Dedifferentiated amniotic fluid mesenchymal stem cell (primary cell): ENCODE measurements at regions not wholly inside any gene's neighbourhood (a gene's known extent, or its start where the extent isn't known, plus 50 kb on each side); places are given as distances from the start of the nearest gene placed in this dataset.

Experiments used
- DNase-seq: peaks from one replicate; pipeline ENCODE4 v3.0.0-alpha.2; 2016; ENCODE audit errors: extremely low spot score

- no peak for DNase-seq
Measured at GRCh38 chr3:74507691-74508090, 106.8 kb downstream of the CNTN3 start.

GRCh38 chr3:74506246-74506645 is 108.2 kb downstream of the CNTN3 start:
- no peak for DNase-seq

GRCh38 chr3:74501007-74501406 is 113.5 kb downstream of the CNTN3 start:
- no peak for DNase-seq

- DNase-seq: no peak
Measured at GRCh38 chr3:74500257-74500656, 114.2 kb downstream of the CNTN3 start.

GRCh38 chr3:74491874-74492273 is 122.6 kb downstream of the CNTN3 start:
- DNase-seq: no peak

- DNase-seq: no peak
Measured at GRCh38 chr3:74489050-74489792, 125.2 kb downstream of the CNTN3 start.

GRCh38 chr3:74479915-74480314 is 134.5 kb downstream of the CNTN3 start:
- no peak for DNase-seq

GRCh38 chr3:74470313-74470712 is 144.1 kb downstream of the CNTN3 start:
- no peak for DNase-seq

- no peak for DNase-seq
Measured at GRCh38 chr3:74469713-74470112, 144.7 kb downstream of the CNTN3 start.

- DNase-seq: no peak
Measured at GRCh38 chr3:74469151-74469550, 145.3 kb downstream of the CNTN3 start.

GRCh38 chr3:74465715-74466410 is 148.6 kb downstream of the CNTN3 start:
- DNase-seq: no peak

GRCh38 chr3:74463515-74463914 is 150.9 kb downstream of the CNTN3 start:
- DNase-seq: no peak

GRCh38 chr3:74456166-74456565 is 158.3 kb downstream of the CNTN3 start:
- no peak for DNase-seq

GRCh38 chr3:74447221-74447620 is 167.2 kb downstream of the CNTN3 start:
- no peak for DNase-seq

- DNase-seq: no peak
Measured at GRCh38 chr3:74445541-74445940, 168.9 kb downstream of the CNTN3 start.

GRCh38 chr3:74443102-74443501 is 171.4 kb downstream of the CNTN3 start:
- DNase-seq: no peak

GRCh38 chr3:74442683-74443082 is 171.8 kb downstream of the CNTN3 start:
- DNase-seq: no peak

- no peak for DNase-seq
Measured at GRCh38 chr3:74442068-74442467, 172.4 kb downstream of the CNTN3 start.

- DNase-seq: no peak
Measured at GRCh38 chr3:74436184-74436583, 178.3 kb downstream of the CNTN3 start.

- DNase-seq: no peak
Measured at GRCh38 chr3:74435631-74436030, 178.8 kb downstream of the CNTN3 start.

GRCh38 chr3:74434406-74434805 is 180.1 kb downstream of the CNTN3 start:
- DNase-seq: no peak

GRCh38 chr3:74426571-74426970 is 187.9 kb downstream of the CNTN3 start:
- no peak for DNase-seq

- DNase-seq: no peak
Measured at GRCh38 chr3:74423867-74424266, 190.6 kb downstream of the CNTN3 start.
